ENCODE measurements at regions not wholly inside any gene's neighbourhood (a gene's known extent, or its start where the extent isn't known, plus 50 kb on each side); places are given as distances from the start of the nearest gene placed in this dataset.

DNA sequence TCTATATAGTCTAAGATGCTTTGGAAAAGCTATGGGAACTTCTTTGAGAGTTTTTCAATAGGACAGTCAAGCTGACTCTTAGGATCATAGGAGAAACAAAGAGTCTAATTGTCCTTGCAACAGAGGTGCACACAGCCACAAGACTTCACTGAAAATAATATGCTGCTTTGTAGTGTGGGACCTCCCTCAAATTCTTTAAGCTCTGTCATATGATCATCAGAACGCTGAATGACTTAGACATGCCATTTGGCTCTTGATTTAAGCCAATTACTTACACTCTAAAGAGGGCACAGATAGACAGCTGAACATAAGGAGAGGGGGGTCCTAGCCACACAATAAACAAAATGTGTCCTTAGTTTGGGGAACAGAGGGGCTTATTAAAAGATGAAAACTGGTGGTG, 818.7 kb upstream of the GJE1 start:
- DNase-seq (ENCODE audit: low spot score) = no peak

DNA sequence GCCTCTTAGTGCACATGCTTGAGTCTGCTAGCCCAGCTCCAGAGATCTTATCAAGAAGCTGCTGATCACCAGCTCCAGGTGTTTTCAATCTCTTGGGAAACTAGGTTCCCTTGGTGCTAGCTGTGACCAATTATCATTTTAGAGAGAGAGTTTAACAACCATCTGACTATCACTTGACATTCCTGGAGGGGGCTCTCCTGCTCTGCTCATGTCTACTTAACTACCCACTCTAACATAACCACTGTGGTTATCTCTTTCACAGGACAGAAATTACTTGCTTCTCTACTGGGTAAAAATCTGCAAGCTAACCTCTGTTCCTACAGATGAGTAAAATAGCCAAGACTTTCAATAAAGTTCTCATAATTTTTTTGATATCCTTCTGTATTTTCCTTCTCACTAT, 823.4 kb upstream of the GJE1 start:
- DNase-seq (ENCODE audit: low spot score) = no peak

DNA sequence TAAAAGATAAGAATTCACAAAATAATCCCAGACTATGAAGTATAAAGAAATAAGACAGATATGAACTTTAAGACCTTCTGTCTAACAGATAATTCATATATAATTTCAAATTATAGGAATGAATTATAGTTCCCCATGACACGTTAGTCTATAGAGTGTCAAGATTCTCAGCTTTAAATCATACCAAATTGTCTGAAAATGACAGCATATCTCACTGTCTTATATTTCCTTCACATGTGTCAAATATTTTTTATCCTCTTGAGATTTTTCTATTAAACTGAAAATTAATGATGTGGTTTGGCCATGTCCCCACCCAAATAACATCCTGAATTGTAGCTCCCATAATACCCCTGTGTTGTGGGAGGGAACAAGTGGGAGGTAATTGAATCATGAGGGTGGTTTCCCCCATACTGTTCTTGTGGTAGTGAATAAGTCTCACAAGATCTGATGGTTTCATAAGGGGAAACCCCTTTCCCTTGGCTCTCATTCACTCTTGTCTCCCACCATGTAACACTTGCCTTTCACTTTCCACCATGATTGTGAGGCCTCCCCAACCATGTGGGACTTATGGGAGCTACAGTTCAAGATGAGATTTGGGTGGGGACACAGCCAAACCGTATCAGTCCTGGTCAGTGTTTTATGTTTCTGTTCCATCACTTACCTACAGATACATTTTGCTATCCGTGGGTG, 825.3 kb upstream of the GJE1 start:
- DNase-seq (ENCODE audit: low spot score) = no peak

DNA sequence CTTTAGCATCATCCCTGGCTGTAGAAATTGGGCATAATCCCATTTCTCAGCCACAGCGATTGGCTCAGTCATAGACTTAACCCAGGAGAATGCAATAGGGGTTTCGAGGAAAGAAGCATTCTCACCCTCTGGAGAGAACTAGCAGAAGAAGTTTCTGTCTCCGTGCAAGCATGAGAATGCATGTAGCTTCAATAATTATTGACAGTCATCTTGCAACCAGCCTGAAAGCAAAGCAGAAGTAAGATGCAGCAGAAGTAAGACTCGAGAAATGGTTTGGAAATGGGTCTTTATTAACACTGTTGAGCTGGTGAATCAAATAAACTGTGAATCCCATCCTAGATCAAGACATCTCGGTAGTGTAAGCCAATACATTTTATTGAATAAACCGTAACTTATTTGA, 828.8 kb upstream of the GJE1 start:
- no peak for DNase-seq (ENCODE audit: low spot score)

DNA sequence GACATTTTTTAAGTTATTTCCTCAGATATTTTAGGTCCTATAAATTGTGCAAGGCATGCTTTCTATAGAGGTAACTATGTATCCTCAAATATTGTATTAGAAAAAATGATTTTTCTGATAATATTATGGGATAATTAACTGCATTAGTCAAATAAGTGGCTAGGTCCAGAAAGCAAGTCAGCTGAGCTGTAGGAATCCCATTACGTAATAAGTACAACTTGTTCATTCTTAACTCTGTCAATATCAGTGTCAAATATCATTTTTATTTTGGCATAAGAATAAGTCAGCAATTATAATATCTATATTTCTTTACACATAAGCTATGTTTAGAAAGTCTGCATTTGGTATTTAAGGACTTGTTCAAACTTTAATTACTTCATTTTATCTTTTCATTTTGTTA, 830.9 kb upstream of the GJE1 start:
- DNase-seq (ENCODE audit: low spot score) = no peak

DNA sequence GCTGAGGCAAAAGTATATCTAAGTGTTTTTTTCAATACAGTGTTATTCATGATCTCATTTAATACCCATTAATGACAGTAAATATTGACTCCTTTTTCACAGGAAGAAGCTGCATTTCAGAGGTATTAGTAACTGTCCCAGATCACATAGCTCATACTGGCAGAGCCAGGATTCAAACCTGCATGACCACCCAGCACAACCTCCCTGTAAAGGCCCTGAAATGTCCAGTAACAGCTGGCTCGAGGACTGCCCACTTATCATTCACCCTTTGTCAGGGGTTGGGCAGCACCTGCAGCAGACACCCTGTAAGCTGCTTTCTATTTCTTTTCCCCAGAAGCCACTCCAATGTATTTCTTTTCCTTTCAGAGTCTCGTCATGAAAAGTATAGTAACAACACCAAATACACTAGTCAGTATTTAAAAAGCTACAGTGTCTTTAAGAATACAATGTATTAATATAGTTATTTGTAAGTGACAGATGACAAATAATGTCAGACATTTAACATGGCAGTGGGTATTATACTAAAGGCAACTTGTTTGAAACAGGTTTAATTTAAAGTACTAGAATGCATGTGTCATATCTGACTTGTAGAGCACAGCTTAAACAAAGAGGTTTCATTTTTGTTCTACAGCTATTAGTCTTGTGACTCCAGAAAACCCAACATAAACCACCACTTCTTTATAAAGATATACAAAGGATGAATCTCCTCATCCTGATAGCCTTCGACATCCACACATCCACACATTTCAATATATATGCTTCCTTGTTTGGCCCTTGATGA, 841.6 kb upstream of the GJE1 start:
- no peak for DNase-seq (ENCODE audit: low spot score)

DNA sequence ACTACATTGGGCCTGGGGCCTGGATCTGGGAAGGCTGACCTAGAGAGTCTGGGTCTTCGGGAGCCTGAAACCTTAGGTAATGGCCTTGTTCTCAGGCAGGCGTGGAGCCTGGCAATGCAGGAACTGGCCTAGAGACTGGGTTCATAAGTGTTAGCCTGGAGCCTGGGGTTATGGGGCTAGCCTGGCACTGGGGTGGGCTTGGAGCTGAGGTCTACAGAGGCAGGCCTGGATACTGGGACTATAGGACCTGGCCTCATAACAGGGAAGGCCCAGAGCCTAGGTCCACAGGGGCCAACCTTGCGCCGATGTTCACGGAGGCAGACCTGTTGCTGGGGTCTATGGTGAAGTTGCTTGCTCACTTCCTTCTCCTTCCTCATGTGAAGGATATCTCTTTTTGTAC, 843.8 kb upstream of the GJE1 start:
- no peak for DNase-seq (ENCODE audit: low spot score)

DNA sequence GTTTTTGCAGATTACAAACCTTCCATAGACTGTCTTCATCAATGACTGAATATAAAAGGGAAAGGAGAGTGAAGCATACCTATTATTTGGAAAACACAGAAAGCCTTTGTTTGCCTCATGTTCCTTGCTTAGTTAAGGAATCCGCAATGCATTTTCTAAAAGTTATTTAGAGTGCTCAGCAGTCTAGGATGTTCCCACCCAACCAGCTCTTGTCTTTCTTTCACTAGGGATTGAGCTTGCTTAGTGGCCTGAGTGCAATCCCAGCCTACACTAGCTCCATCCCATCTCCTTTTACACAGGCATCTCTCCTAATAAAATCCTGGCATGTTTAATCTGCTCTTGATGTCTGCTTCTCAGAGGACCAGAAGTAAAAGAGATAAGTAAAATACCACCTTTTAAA, 850.5 kb upstream of the GJE1 start:
- DNase-seq (ENCODE audit: low spot score) = no peak

DNA sequence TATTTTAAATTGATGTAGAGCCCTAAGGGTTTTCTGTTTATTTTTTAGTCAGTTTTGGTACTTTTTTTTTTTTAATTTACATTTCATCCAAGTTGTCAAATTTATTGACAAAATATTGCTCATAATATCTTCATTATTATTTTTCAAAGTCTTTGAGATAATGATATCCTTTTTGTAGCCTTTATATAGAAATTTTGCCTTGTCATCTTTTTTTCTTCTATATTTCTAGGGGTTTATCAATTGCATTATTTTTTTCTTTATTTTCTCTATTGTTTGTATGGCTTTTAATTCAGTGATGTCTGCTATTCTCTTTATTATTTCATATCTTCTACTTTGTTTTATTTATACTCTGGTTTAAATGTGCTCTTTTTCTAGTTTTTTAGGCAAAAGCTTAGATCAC, 863.0 kb upstream of the GJE1 start:
- no peak for DNase-seq (ENCODE audit: low spot score)

DNA sequence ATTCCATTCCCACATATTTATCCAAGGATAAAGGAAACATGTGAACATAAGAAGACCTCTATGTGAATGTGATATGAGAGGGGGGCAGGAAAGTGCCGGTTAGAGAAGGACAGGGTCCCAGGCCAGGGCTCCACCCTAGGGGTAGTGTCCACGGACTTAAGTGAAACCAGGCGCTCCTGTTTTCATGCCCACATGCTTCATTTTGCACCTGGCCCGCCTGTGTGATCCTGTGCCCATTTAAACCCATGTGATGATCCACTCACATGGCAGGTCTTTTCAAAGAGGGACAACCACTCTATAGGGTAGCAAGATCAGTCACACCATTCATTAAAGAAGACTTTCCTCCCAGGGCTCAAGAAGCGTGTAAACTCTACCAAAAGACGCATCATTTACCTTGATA, 865.3 kb upstream of the GJE1 start:
- DNase-seq (ENCODE audit: low spot score) = no peak

DNA sequence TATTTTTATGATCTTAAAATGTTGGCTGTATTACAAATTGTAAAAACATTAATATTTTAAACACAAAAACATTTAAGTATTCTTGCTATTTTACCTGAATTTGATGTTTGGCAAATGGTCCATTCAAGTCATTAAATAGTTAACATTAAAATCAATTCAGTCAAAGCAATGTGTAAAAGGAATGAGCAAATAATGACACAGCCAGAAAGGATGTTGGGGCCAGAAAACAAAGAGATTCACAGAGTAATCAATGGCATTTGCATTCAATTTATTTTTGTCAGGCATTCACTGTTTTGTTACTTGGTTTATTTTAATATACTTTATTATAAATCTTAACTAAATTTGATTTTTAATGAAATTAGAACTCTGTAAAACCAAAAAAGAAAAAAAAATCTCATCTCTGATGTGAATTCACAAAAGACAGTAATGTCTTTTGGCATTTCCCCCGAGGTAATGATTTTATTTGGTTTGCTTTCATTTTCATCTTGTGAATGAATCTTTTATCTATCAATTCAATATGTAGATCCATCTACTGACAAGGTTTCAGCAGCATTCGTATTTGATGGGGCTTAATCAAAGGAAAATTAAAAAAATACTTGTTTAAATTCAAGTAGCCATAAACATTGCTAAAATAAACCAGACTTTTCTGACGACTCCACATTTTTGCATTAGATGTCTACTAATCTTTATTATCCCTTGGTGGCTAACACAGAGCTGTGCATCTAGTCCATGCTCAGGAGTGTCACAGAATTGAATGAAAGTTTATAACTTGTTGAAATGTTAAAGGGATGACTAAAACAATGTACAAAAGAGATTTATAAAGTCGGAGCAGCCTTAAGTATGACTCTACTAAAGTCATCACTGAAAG, 866.7 kb upstream of the GJE1 start:
- DNase-seq (ENCODE audit: low spot score) = no peak

DNA sequence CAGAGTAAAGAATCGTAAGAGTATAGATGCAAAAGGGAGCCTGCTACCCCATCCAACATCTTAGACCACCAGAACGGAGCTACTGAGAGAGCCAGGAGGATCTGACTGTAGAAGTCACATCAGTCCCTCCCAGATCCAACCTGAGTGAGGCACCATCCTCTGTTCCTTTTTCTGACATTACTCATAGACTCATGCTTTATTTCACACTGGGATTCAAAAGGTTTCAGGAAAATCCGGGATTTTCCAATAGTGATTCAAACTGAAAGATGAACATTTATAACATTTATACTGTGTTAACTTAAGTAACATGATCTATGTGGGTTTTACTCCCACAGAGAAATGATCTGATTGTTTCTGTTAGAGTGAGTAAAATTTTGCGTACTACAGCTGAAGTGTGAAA, 868.6 kb upstream of the GJE1 start:
- DNase-seq (ENCODE audit: low spot score) = no peak

DNA sequence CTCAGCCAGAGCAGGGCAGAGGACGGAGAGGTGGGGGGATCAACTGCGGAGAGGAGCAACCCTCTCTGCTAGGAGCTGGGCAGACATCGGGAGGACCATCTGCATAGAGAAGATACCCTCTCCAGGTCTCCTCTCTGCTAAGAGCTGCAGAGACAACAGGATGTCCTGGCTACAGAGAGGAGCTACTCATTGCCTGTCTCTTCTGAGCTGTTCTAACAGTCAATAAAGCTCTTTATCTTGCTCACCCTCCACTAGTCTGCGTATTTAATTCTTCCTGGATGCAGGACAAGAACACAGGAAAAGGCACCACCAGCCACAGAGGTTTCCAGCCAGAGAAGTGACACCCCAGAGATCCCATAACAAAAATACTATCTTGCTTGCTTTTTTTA, 871.1 kb upstream of the GJE1 start:
- no peak for DNase-seq (ENCODE audit: low spot score)

DNA sequence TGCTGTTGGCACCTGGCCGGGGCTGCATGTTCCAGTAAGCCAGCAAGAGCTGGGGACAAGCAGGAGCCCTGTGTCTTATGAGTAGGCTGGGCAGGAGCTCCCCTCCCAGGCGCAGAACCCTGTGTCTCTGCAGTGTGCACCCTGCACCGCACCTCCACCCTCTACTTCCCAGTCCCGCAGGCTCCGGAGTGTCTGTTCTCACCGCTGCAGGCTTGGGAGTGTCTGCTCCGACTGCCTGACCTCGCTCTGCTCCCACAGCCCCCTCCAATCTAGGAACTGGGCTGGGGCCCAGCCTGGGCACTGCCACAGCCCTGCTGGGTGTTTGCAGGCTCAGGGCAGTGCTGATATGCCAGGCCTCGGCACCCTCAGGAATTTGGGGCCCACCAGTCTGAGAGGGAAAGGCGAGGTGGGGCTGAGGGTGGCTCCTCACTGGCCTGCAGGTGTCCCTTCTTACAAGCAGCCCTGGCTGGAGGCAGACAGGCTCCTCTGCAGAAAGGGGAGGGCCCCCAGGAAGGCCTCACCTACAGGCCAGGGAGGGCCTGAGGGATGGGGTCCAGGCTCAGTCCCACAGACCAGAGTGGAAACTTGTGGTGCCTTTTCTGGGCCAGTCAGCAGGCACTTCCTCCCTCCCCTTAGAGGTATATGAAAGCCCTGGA, 871.6 kb upstream of the GJE1 start:
- DNase-seq (ENCODE audit: low spot score) = no peak

DNA sequence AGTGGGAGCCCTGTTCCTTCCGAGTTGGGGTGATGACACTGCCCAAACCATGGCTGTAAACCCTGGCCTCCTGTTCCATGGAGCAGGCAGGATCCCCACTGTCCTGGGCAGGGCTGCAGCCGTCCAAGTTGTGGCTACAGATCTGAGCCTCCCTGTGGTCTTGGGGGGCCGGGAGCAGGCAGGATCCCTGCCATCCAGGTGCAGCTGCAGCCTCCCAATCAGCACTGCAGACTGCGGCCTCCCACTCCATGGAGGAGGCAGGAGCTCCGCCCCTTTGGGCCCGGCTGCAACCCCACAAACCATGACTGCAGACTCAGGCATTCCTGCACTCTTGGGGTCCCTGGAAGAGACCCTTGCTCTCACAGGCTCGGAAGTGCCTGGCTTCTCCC, 872.1 kb upstream of the GJE1 start:
- DNase-seq (ENCODE audit: low spot score) = no peak

DNA sequence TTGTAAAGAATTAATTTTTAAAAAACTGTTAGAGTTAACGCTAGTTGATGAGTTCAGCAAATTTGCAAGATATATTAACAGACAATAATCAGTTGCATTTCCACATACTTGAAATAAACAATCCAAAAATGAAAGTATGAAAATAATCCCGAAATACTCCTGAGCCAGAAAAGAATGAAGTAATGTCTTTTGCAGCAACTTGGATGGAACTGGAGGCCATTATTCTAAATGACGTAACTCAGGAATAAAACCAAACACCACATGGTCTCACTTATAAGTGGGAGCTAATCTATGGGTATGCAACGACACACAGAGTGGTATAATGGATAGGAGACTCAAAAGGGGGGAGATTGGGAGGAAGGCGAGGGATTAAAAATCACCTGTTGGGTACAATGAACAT, 872.9 kb upstream of the GJE1 start:
- DNase-seq (ENCODE audit: low spot score) = no peak

DNA sequence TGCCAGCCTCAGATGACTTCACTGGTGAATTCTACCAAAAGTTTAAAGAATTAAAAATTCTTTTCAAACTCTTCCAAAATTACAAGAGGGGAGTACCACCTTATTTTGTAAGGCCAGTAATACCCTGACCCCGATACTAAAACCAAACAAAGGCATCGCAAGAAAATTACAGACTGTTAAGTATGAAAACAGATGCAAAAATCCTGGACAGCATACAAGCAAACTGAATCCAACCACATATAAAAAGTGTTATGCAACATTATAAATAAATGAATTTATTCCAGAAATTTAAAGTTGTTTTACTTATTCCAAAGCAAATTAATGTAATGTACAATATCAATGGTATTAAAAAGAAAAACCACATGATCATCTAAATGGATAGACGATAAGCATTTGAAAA, 873.6 kb upstream of the GJE1 start:
- no peak for DNase-seq (ENCODE audit: low spot score)

DNA sequence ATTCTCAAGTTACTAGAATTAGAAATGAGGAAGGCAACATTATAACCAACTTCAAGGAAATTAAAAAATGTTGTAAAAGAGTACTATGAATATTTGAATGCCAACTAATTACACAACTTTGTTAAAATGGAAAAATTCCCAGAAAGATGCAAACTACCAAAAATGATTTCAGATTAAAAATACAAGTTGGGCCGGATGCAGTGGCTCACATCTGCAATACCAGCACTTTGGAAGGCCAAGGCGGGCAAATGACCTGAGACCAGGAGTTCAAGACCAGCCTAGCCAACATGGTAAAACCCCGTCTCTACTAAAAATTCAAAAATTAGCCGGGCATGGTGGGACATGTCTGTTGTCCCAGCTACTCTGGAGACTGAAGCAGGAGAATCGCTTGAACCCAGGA, 874.2 kb upstream of the GJE1 start:
- DNase-seq (ENCODE audit: low spot score) = no peak

DNA sequence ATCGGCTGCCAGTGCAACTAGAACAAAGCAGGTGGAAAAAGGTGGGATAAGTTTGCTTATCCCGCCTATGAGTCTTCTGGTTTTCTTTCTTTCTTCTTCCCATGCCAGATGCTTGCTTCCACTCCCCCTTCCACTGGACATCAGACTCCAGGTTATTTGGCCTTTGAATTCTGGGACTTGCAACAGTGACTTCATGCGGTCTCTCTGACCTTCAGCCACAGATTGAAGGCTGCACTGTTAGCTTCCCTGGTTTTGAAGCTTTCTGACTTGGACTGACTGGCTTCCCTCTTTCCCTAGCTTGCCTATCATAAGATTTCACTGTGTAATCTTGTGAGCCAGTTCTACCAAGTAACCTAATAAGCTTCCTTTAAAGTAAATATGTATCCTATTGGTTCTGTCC, 878.4 kb upstream of the GJE1 start:
- DNase-seq (ENCODE audit: low spot score) = no peak

DNA sequence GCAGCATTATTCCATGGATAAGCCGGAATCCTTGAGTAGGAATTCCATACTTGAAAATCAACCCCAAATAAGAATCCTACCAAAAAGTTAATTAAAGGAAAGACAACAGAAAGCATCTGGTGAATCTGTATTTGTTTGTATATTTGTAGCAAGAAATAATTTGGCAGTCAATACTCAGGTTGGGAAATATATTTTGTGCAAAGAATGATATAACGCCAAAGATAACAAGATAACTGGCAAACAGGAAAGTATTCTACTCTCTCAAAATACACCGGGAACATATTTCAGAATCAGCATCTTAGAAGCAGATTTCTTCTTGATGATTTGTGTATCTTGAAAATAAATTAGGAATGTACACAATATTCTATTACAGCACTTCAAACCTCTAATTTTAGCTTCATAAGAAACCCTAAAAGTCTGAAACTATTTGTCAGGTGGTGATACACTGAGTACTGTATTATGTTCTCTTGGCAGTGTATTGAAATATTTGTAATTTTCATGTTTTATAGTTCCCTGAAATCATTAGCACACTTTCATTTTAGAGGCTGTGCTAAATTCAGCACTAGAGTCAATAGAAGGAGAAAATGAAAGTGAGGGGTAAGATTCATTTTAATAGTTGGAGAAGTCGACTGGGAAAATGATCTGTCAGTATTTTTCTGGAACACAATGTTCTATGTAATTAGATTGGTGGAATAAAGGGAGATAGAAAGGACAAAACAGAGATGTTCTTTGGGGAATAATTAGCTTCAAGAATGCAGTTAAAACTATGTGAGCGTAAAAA, 879.7 kb upstream of the GJE1 start:
- no peak for DNase-seq (ENCODE audit: low spot score)

DNA sequence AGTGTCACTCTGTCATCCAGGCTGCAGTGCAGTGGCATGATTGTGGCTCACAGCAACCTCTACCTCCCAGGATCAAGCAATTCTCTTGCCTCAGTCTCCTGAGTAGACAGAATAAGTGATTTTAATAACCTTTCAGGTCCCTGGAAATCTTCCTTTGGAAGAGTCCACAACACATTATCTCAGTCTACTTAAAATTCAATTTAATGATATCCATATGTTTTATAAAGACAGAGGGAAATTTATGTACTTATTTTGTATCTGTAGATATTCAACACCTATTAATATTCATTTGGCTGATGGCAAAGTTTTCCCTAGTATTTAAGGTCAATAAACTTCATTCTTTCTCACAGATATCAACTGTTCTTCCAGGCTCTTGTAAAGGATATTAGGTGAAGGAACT, 881.4 kb upstream of the GJE1 start:
- no peak for DNase-seq (ENCODE audit: low spot score)

All from D341Med (cell line).